Liver (tissue), 8 donors: ENCODE measurements at regions not wholly inside any gene's neighbourhood (a gene's known extent, or its start where the extent isn't known, plus 50 kb on each side); places are given as distances from the start of the nearest gene placed in this dataset.

Experiments
- DNase-seq: peaks from one replicate; pipeline ENCODE4 v3.0.0-alpha.2; 2017; ENCODE audit warnings: low spot score
- H3K27ac ChIP-seq, 2 donors: one replicate each; pipeline ENCODE4 v1.7.0; 2013; ENCODE audit warnings: inconsistent platforms in 2 of 2, low read length in 2 of 2, control low read depth in 1 of 2, low read depth in 1 of 2, mild to moderate bottlenecking in 1 of 2
- H3K27me3 ChIP-seq, 4 donors: one replicate each; pipeline versions ENCODE4 v1.6.1 to v1.7.0; 2013; ENCODE audit warnings: low read length in 3 of 4, inconsistent platforms in 1 of 4, mild to moderate bottlenecking in 1 of 4, moderate library complexity in 1 of 4; ENCODE audit not compliant: control insufficient read depth in 4 of 4, insufficient read depth in 4 of 4
- H3K36me3 ChIP-seq, 4 donors: one replicate each; pipeline versions ENCODE4 v1.6.1 to v1.7.0; 2013; ENCODE audit warnings: low read length in 3 of 4, mild to moderate bottlenecking in 3 of 4, low read depth in 1 of 4, moderate library complexity in 1 of 4; ENCODE audit not compliant: control insufficient read depth in 4 of 4, insufficient read depth in 3 of 4
- H3K4me1 ChIP-seq, 4 donors: one replicate each; pipeline versions ENCODE4 v1.6.1 to v1.7.0; 2013; ENCODE audit warnings: low read length in 3 of 4, mild to moderate bottlenecking in 3 of 4, moderate library complexity in 1 of 4; ENCODE audit not compliant: control insufficient read depth in 4 of 4, insufficient read depth in 4 of 4
- H3K4me3 ChIP-seq, 3 donors: one replicate each; pipeline versions ENCODE4 v1.6.1 to v1.7.0; 2013; ENCODE audit warnings: low read length in 3 of 3, control low read depth in 1 of 3, low read depth in 1 of 3, mild to moderate bottlenecking in 1 of 3
- H3K9ac ChIP-seq, 2 donors: one replicate each; pipeline ENCODE4 v1.7.0; 2013; ENCODE audit warnings: low read length in 2 of 2, mild to moderate bottlenecking in 2 of 2, moderate library complexity in 2 of 2, control low read depth in 1 of 2, low read depth in 1 of 2
- H3K9me3 ChIP-seq, 4 donors: one replicate each; pipeline versions ENCODE4 v1.6.1 to v1.7.0; 2013; ENCODE audit warnings: low read length in 3 of 4; ENCODE audit not compliant: control insufficient read depth in 4 of 4
- FOXA2 ChIP-seq: IDR thresholded peaks from 2 replicates; pipeline ENCODE4 v1.6.1; 2016; ENCODE audit warnings: antibody characterized with exemption
- GABPA ChIP-seq, 2 donors: IDR thresholded peaks in 1 of 2; conservative IDR thresholded peaks in 1 of 2; 2 replicates each; pipeline ENCODE4 v1.6.1; 2016; ENCODE audit warnings: antibody characterized with exemption in 2 of 2, mild to moderate bottlenecking in 1 of 2, moderate library complexity in 1 of 2
- HNF4A ChIP-seq, 2 donors: conservative IDR thresholded peaks; 2 replicates each; pipeline ENCODE4 v1.6.1; 2016; ENCODE audit warnings: antibody characterized with exemption in 2 of 2, mild to moderate bottlenecking in 2 of 2
- HNF4G ChIP-seq: IDR thresholded peaks from 2 replicates; pipeline ENCODE4 v1.6.1; 2016; ENCODE audit warnings: antibody characterized with exemption
- JUND ChIP-seq, 2 donors: IDR thresholded peaks; 2 replicates each; pipeline ENCODE4 v1.6.1; 2016; ENCODE audit warnings: antibody characterized with exemption in 2 of 2
- RAD21 ChIP-seq, 2 donors: IDR thresholded peaks; 2 replicates each; pipeline ENCODE4 v1.6.1; 2016; ENCODE audit warnings: antibody characterized with exemption in 2 of 2, mild to moderate bottlenecking in 2 of 2
- RXRA ChIP-seq, 2 donors: IDR thresholded peaks; 2 replicates each; pipeline ENCODE4 v1.6.1; 2017 to 2018; ENCODE audit warnings: antibody characterized with exemption in 2 of 2, mild to moderate bottlenecking in 1 of 2
- SP1 ChIP-seq: IDR thresholded peaks from 2 replicates; pipeline ENCODE4 v1.6.1; 2018; ENCODE audit warnings: antibody characterized with exemption, mild to moderate bottlenecking
- TAF1 ChIP-seq: conservative IDR thresholded peaks from 2 replicates; pipeline ENCODE4 v1.6.1; 2016; ENCODE audit warnings: antibody characterized with exemption, mild to moderate bottlenecking
- YY1 ChIP-seq: IDR thresholded peaks from 2 replicates; pipeline ENCODE4 v1.6.1; 2016; ENCODE audit warnings: antibody characterized with exemption, mild to moderate bottlenecking
- WGBS: extraction: QIAGEN DNeasy Blood & Tissue Kit; methylation state at CpG from one replicate; pipeline ENCODE4 v1.1.7; 2013; 5-methylcytosine and 5-hydroxymethylcytosine counted together
- TF ChIP-seq, protein P1 (sequence below): IDR thresholded peaks from 2 replicates; pipeline ENCODE4 v1.6.1; 2016; ENCODE audit warnings: antibody characterized with exemption, mild to moderate bottlenecking
- TF ChIP-seq, protein P2 (sequence below): IDR thresholded peaks from 2 replicates; pipeline ENCODE4 v1.6.1; 2016; ENCODE audit warnings: antibody characterized with exemption
- TF ChIP-seq, protein P3 (sequence below): IDR thresholded peaks from 2 replicates; pipeline ENCODE4 v1.6.1; 2016; ENCODE audit warnings: antibody characterized with exemption
- TF ChIP-seq, protein P4 (sequence below): fragments of 150-350 bp; IDR thresholded peaks from 2 replicates; pipeline ENCODE4 v1.5.1; 2017; ENCODE audit warnings: improper control_type of control experiment, low read depth, low read length; ENCODE audit not compliant: missing input control
- donor health status: healthy.
- donor health status: healthy.
- donor health status: healthy.
- donor health status: healthy.
- donor health status: healthy.

DNA sequence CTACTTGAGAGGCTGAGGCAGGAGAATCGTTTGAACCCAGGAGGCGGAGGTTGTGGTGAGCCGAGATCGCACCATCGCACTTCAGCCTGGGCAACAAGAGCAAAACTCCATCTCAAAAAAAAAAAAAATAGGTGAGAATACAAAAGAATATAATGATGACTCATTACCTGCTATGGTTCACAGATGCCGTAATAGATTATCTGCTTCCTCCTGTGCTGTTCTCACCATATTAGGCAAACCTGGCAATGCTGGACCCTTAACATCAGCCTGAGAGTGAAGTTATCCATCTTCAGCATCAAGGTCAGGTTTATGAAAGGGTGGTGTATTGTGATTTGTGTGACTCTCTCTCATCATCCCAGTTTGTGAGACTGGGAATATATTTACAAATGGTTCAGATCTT, 271.3 kb upstream of the CPHXL start:
- Histone ChIP-seq H3K27me3 (no peaks in the 10 kb centered on the region), H3K4me3 (no peak overlapping the region), H3K27ac (no peak overlapping the region), H3K36me3 (no peaks in the 10 kb centered on the region), H3K9me3 (no peaks in the 10 kb centered on the region), H3K4me1 (no peaks in the 10 kb centered on the region), H3K9ac (no peak overlapping the region)
- WGBS, result 85% methylated on average over 6 of the region's 6 CpGs
- TF ChIP-seq YY1 (no peak), HNF4A (conservative IDR thresholded peaks at IDR 0.05) (no peak), RAD21 (IDR thresholded peaks at IDR 0.05) (no peak)
- TF ChIP-seq, protein P1, sequence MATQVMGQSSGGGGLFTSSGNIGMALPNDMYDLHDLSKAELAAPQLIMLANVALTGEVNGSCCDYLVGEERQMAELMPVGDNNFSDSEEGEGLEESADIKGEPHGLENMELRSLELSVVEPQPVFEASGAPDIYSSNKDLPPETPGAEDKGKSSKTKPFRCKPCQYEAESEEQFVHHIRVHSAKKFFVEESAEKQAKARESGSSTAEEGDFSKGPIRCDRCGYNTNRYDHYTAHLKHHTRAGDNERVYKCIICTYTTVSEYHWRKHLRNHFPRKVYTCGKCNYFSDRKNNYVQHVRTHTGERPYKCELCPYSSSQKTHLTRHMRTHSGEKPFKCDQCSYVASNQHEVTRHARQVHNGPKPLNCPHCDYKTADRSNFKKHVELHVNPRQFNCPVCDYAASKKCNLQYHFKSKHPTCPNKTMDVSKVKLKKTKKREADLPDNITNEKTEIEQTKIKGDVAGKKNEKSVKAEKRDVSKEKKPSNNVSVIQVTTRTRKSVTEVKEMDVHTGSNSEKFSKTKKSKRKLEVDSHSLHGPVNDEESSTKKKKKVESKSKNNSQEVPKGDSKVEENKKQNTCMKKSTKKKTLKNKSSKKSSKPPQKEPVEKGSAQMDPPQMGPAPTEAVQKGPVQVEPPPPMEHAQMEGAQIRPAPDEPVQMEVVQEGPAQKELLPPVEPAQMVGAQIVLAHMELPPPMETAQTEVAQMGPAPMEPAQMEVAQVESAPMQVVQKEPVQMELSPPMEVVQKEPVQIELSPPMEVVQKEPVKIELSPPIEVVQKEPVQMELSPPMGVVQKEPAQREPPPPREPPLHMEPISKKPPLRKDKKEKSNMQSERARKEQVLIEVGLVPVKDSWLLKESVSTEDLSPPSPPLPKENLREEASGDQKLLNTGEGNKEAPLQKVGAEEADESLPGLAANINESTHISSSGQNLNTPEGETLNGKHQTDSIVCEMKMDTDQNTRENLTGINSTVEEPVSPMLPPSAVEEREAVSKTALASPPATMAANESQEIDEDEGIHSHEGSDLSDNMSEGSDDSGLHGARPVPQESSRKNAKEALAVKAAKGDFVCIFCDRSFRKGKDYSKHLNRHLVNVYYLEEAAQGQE, result no peak
- DNase-seq, result no peak

DNA sequence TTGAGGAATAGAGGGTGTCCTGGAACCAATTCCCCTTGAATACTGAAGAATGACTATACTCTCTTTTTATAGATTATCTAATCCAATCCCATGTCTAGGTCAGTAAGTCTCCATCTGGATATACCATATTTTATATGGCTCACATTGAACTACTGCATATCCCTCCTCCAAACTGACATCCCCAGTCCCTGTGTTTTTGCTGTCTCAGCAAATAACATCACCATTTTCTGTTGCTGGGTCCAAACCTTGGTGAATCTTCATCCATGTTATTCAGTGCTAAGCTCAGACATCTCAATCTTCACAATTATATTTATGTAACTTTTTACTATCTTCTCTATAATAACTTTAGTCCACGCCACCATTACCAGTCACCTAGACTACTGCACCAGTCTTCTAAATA, 269.6 kb upstream of the CNTNAP4 start:
- WGBS, result 72% methylated on average over 1 of the region's 1 CpG
- Histone ChIP-seq H3K27me3 (no peaks in the 10 kb centered on the region), H3K4me1 (no peaks in the 10 kb centered on the region), H3K9me3 (no peaks in the 10 kb centered on the region), H3K9ac (no peak overlapping the region), H3K36me3 (no peaks in the 10 kb centered on the region), H3K4me3 (no peak overlapping the region), H3K27ac (no peak overlapping the region)
- TF ChIP-seq TAF1 (no peak), HNF4A (conservative IDR thresholded peaks at IDR 0.05) (no peak), RXRA (IDR thresholded peaks at IDR 0.05) (no peak), GABPA (IDR thresholded peaks at IDR 0.05 in 1 of 2, conservative IDR thresholded peaks at IDR 0.05 in 1 of 2) (no peak), JUND (IDR thresholded peaks at IDR 0.05) (no peak), SP1 (no peak), YY1 (no peak), HNF4G (no peak), FOXA2 (no peak)
- TF ChIP-seq, protein P2, sequence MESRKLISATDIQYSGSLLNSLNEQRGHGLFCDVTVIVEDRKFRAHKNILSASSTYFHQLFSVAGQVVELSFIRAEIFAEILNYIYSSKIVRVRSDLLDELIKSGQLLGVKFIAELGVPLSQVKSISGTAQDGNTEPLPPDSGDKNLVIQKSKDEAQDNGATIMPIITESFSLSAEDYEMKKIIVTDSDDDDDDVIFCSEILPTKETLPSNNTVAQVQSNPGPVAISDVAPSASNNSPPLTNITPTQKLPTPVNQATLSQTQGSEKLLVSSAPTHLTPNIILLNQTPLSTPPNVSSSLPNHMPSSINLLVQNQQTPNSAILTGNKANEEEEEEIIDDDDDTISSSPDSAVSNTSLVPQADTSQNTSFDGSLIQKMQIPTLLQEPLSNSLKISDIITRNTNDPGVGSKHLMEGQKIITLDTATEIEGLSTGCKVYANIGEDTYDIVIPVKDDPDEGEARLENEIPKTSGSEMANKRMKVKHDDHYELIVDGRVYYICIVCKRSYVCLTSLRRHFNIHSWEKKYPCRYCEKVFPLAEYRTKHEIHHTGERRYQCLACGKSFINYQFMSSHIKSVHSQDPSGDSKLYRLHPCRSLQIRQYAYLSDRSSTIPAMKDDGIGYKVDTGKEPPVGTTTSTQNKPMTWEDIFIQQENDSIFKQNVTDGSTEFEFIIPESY, result no peak
- TF ChIP-seq, protein P1, result no peak
- TF ChIP-seq, protein P3, sequence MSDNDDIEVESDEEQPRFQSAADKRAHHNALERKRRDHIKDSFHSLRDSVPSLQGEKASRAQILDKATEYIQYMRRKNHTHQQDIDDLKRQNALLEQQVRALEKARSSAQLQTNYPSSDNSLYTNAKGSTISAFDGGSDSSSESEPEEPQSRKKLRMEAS, result no peak
- TF ChIP-seq, protein P4, sequence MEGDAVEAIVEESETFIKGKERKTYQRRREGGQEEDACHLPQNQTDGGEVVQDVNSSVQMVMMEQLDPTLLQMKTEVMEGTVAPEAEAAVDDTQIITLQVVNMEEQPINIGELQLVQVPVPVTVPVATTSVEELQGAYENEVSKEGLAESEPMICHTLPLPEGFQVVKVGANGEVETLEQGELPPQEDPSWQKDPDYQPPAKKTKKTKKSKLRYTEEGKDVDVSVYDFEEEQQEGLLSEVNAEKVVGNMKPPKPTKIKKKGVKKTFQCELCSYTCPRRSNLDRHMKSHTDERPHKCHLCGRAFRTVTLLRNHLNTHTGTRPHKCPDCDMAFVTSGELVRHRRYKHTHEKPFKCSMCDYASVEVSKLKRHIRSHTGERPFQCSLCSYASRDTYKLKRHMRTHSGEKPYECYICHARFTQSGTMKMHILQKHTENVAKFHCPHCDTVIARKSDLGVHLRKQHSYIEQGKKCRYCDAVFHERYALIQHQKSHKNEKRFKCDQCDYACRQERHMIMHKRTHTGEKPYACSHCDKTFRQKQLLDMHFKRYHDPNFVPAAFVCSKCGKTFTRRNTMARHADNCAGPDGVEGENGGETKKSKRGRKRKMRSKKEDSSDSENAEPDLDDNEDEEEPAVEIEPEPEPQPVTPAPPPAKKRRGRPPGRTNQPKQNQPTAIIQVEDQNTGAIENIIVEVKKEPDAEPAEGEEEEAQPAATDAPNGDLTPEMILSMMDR, result no peak
- no peak for DNase-seq
